KMS-11 (cell line): ENCODE measurements at regions not wholly inside any gene's neighbourhood (a gene's known extent, or its start where the extent isn't known, plus 50 kb on each side); places are given as distances from the start of the nearest gene placed in this dataset.

Experiments used
- H2AFZ ChIP-seq: fragments of 200-600 bp; sonication (generic); 2 replicates; pipeline ENCODE4 v1.6.1; 2016; ENCODE audit warnings: antibody characterized with exemption, mixed run types, low read depth
- H3K27ac ChIP-seq: fragments of 200-600 bp; sonication (generic); 2 replicates; pipeline ENCODE4 v1.6.1; 2016; ENCODE audit warnings: mild to moderate bottlenecking, mixed run types
- H3K27me3 ChIP-seq: fragments of 200-600 bp; sonication (generic); 2 replicates; pipeline ENCODE4 v1.6.1; 2017; ENCODE audit warnings: mild to moderate bottlenecking, low read depth, mixed run types, moderate library complexity; ENCODE audit not compliant: insufficient read depth
- H3K36me3 ChIP-seq: fragments of 200-600 bp; sonication (generic); 2 replicates; pipeline ENCODE4 v1.6.1; 2017; ENCODE audit warnings: mild to moderate bottlenecking, mixed run types; ENCODE audit not compliant: insufficient read depth
- H3K4me1 ChIP-seq: fragments of 200-600 bp; sonication (generic); 2 replicates; pipeline ENCODE4 v1.6.1; 2016; ENCODE audit warnings: mild to moderate bottlenecking, low read depth, mixed run types; ENCODE audit not compliant: poor library complexity, severe bottlenecking
- H3K4me2 ChIP-seq: fragments of 200-600 bp; sonication (generic); 2 replicates; pipeline ENCODE4 v1.7.0; 2016; ENCODE audit warnings: mild to moderate bottlenecking, mixed run types
- H3K4me3 ChIP-seq: fragments of 200-600 bp; sonication (generic); IDR thresholded peaks from 2 replicates; pipeline ENCODE4 v1.6.1; 2017; ENCODE audit warnings: low read depth, low read length, mixed read lengths; ENCODE audit not compliant: insufficient read depth
- H3K79me2 ChIP-seq: fragments of 200-600 bp; sonication (generic); 2 replicates; pipeline ENCODE4 v1.6.1; 2016; ENCODE audit warnings: low read depth, mixed run types; ENCODE audit not compliant: insufficient read depth
- H3K9ac ChIP-seq: fragments of 200-600 bp; sonication (generic); 2 replicates; pipeline ENCODE4 v1.6.1; 2016; ENCODE audit warnings: mild to moderate bottlenecking, mixed run types
- H4K20me1 ChIP-seq: fragments of 200-600 bp; sonication (generic); 2 replicates; pipeline ENCODE4 v1.6.1; 2016; ENCODE audit warnings: mild to moderate bottlenecking, mixed run types; ENCODE audit not compliant: insufficient read depth
- CTCF ChIP-seq: fragments of 200-600 bp; sonication (generic); conservative IDR thresholded peaks from 2 replicates; pipeline ENCODE4 v1.6.1; 2017; ENCODE audit warnings: low read depth, mild to moderate bottlenecking, antibody characterized with exemption, low read length, moderate library complexity, mixed read lengths

GRCh38 chr11:116576526-116576925, 196.3 kb downstream of the BUD13 start:
- no peaks in the 10 kb centered on the region for H3K79me2 ChIP-seq
- no peaks in the 10 kb centered on the region for H3K4me1 ChIP-seq
- H3K27me3 ChIP-seq: no peaks in the 10 kb centered on the region
- no peak overlapping the region for H3K4me2 ChIP-seq
- H3K36me3 ChIP-seq: no peaks in the 10 kb centered on the region
- no peak for TF ChIP-seq CTCF
- no peak overlapping the region for H2AFZ ChIP-seq
- H4K20me1 ChIP-seq: no peaks in the 10 kb centered on the region
- H3K9ac ChIP-seq: no peak overlapping the region
- H3K27ac ChIP-seq: no peak overlapping the region
- no peak overlapping the region for H3K4me3 ChIP-seq

- Histone ChIP-seq H3K27me3 (no peaks in the 10 kb centered on the region), H3K36me3 (no peaks in the 10 kb centered on the region), H3K27ac (no peak overlapping the region), H3K79me2 (no peaks in the 10 kb centered on the region), H3K4me1 (no peaks in the 10 kb centered on the region), H3K4me3 (no peak overlapping the region), H2AFZ (no peak overlapping the region), H3K9ac (no peak overlapping the region), H4K20me1 (no peaks in the 10 kb centered on the region), H3K4me2 (no peak overlapping the region)
- no peak for TF ChIP-seq CTCF
Measured at GRCh38 chr11:116567721-116568242, 205.0 kb downstream of the BUD13 start.

GRCh38 chr11:116563712-116564047, 209.1 kb downstream of the BUD13 start:
- H3K4me2 ChIP-seq: no peak overlapping the region
- H3K9ac ChIP-seq: no peak overlapping the region

GRCh38 chr11:116563028-116563711, 209.6 kb downstream of the BUD13 start:
- Histone ChIP-seq H3K27me3 (no peaks in the 10 kb centered on the region), H3K4me3 (no peak overlapping the region), H3K4me1 (no peaks in the 10 kb centered on the region), H3K27ac (no peak overlapping the region), H2AFZ (no peak overlapping the region), H4K20me1 (no peaks in the 10 kb centered on the region), H3K79me2 (no peaks in the 10 kb centered on the region), H3K9ac (no peak overlapping the region), H3K36me3 (no peaks in the 10 kb centered on the region), H3K4me2 (no peak overlapping the region)
- no peak for TF ChIP-seq CTCF

More at GRCh38 chr11:116563712-116564047, 209.1 kb downstream of the BUD13 start:
- Histone ChIP-seq H3K4me1 (no peaks in the 10 kb centered on the region), H3K36me3 (no peaks in the 10 kb centered on the region), H4K20me1 (no peaks in the 10 kb centered on the region), H3K4me3 (no peak overlapping the region), H3K27me3 (no peaks in the 10 kb centered on the region), H3K79me2 (no peaks in the 10 kb centered on the region), H2AFZ (no peak overlapping the region), H3K27ac (no peak overlapping the region)
- TF ChIP-seq CTCF: no peak
